Adrenal gland (tissue), 5 donors: ENCODE measurements at regions not wholly inside any gene's neighbourhood (a gene's known extent, or its start where the extent isn't known, plus 50 kb on each side); places are given as distances from the start of the nearest gene placed in this dataset.

Experiments
- POLR2A ChIP-seq, 2 donors: fragments of 450-650 bp; IDR thresholded peaks; one replicate each; pipeline ENCODE4 v1.6.1; 2017; ENCODE audit warnings: antibody characterized with exemption in 2 of 2, mild to moderate bottlenecking in 2 of 2, moderate library complexity in 1 of 2
- TF ChIP-seq, protein P1 (sequence below), 6 experiments: fragments of 450-650 bp in 4 of 6; fragments of 200-600 bp in 2 of 6; sonication (generic) in 1 of 6; IDR thresholded peaks; 1 replicate in 5 of 6; 2 replicates in 1 of 6; pipeline versions ENCODE4 v1.5.1 to v1.8.0; 2016 to 2021; ENCODE audit warnings: antibody characterized with exemption in 6 of 6, mild to moderate bottlenecking in 2 of 6, moderate library complexity in 1 of 6
- donor health status: DM: no; HTN: no; CAD: no.

- TF ChIP-seq POLR2A (IDR thresholded peaks at IDR 0.05), result no peak
- TF ChIP-seq, protein P1, sequence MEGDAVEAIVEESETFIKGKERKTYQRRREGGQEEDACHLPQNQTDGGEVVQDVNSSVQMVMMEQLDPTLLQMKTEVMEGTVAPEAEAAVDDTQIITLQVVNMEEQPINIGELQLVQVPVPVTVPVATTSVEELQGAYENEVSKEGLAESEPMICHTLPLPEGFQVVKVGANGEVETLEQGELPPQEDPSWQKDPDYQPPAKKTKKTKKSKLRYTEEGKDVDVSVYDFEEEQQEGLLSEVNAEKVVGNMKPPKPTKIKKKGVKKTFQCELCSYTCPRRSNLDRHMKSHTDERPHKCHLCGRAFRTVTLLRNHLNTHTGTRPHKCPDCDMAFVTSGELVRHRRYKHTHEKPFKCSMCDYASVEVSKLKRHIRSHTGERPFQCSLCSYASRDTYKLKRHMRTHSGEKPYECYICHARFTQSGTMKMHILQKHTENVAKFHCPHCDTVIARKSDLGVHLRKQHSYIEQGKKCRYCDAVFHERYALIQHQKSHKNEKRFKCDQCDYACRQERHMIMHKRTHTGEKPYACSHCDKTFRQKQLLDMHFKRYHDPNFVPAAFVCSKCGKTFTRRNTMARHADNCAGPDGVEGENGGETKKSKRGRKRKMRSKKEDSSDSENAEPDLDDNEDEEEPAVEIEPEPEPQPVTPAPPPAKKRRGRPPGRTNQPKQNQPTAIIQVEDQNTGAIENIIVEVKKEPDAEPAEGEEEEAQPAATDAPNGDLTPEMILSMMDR (IDR thresholded peaks at IDR 0.05), result no peak
Measured at GRCh38 chr6:19394687-19395086, 442.5 kb upstream of the ID4 start.
